WTC11 (cell line): ENCODE measurements at regions not wholly inside any gene's neighbourhood (a gene's known extent, or its start where the extent isn't known, plus 50 kb on each side); places are given as distances from the start of the nearest gene placed in this dataset.

Source experiments
- ATAC-seq: fragments of 200-7000 bp; cut with Tn5 transposase; 2 replicates; pipeline ENCODE4 v1.10.0; 2021; ENCODE audit warnings: mild to moderate bottlenecking, moderate library complexity
- CTCF ChIA-PET: fragments of 300-600 bp; sonication (Branson Sonifier 250); formaldehyde crosslinking; loops from one replicate; lab custom pipeline; 2021; ENCODE audit warnings: antibody characterized with exemption; lab: Charles Lee
- POLR2A ChIA-PET: fragments of 350-600 bp; sonication (Branson Sonifier 250); formaldehyde crosslinking; loops from one replicate; lab custom pipeline; 2021; ENCODE audit warnings: antibody characterized with exemption; lab: Charles Lee
- DNase-seq: peaks from one replicate; pipeline ENCODE4 v3.0.0; 2021; ENCODE audit warnings: low spot score
- H3K27ac Mint-ChIP-seq: 2 replicates; pipeline ENCODE4 v1.8.0; 2021; ENCODE audit warnings: mixed read lengths
- H3K27me3 Mint-ChIP-seq: 2 replicates; pipeline ENCODE4 v1.8.0; 2021; ENCODE audit warnings: low read depth, mild to moderate bottlenecking, moderate library complexity, mixed read lengths
- H3K36me3 Mint-ChIP-seq: 2 replicates; pipeline ENCODE4 v1.8.0; 2021; ENCODE audit warnings: mixed read lengths
- H3K4me1 Mint-ChIP-seq: 2 replicates; pipeline ENCODE4 v1.8.0; 2022; ENCODE audit warnings: mixed read lengths
- H3K4me3 Mint-ChIP-seq: 2 replicates; pipeline ENCODE4 v1.8.0; 2021; ENCODE audit warnings: mild to moderate bottlenecking, moderate library complexity, mixed read lengths
- H3K9me3 Mint-ChIP-seq: 2 replicates; pipeline ENCODE4 v1.8.0; 2021; ENCODE audit warnings: mixed read lengths
- ATF3 ChIP-seq: sonication (generic); formaldehyde crosslinking; conservative IDR thresholded peaks from 2 replicates; pipeline ENCODE4 v1.8.1; 2022; ENCODE audit warnings: mild to moderate bottlenecking, missing genetic modification reagents
- ELF4 ChIP-seq: sonication (generic); formaldehyde crosslinking; IDR thresholded peaks from 2 replicates; pipeline ENCODE4 v1.8.1; 2022; ENCODE audit warnings: low read depth, mild to moderate bottlenecking, moderate library complexity, missing genetic modification reagents
- FOXJ3 ChIP-seq: sonication (generic); formaldehyde crosslinking; IDR thresholded peaks from 2 replicates; pipeline ENCODE4 v1.9.0; 2021; ENCODE audit warnings: missing genetic modification reagents, mild to moderate bottlenecking, borderline replicate concordance
- GABPB1 ChIP-seq: sonication (generic); formaldehyde crosslinking; IDR thresholded peaks from 2 replicates; pipeline ENCODE4 v1.8.1; 2023; ENCODE audit warnings: mild to moderate bottlenecking, missing genetic modification reagents
- IRF1 ChIP-seq: sonication (generic); formaldehyde crosslinking; IDR thresholded peaks from 2 replicates; pipeline ENCODE4 v1.8.0; 2023; ENCODE audit warnings: missing genetic modification reagents
- JUN ChIP-seq: sonication (generic); formaldehyde crosslinking; IDR thresholded peaks from 2 replicates; pipeline ENCODE4 v1.8.0; 2023; ENCODE audit warnings: mild to moderate bottlenecking, missing genetic modification reagents
- NFATC4 ChIP-seq: fragments of 250-450 bp; sonication (Bioruptor Pico); IDR thresholded peaks from 2 replicates; pipeline ENCODE4 v1.9.0; 2021; ENCODE audit warnings: mild to moderate bottlenecking
- NFE2L1 ChIP-seq: sonication (generic); formaldehyde crosslinking; IDR thresholded peaks from 2 replicates; pipeline ENCODE4 v1.8.1; 2023; ENCODE audit warnings: missing genetic modification reagents
- NFYB ChIP-seq: sonication (generic); formaldehyde crosslinking; conservative IDR thresholded peaks from 2 replicates; pipeline ENCODE4 v1.8.0; 2022; ENCODE audit warnings: low read depth, missing genetic modification reagents
- NR2C2 ChIP-seq: sonication (generic); formaldehyde crosslinking; IDR thresholded peaks from 2 replicates; pipeline ENCODE4 v1.8.0; 2022; ENCODE audit warnings: mild to moderate bottlenecking, missing genetic modification reagents
- NR3C1 ChIP-seq: sonication (generic); formaldehyde crosslinking; conservative IDR thresholded peaks from 2 replicates; pipeline ENCODE4 v1.8.1; 2023; ENCODE audit warnings: low read depth, mild to moderate bottlenecking, missing genetic modification reagents
- TCF7 ChIP-seq: sonication (generic); formaldehyde crosslinking; IDR thresholded peaks from 2 replicates; pipeline ENCODE4 v1.8.0; 2022; ENCODE audit warnings: mild to moderate bottlenecking, low read depth, missing genetic modification reagents, moderate library complexity
- USF2 ChIP-seq: sonication (generic); formaldehyde crosslinking; IDR thresholded peaks from 2 replicates; pipeline ENCODE4 v1.8.1; 2023; ENCODE audit warnings: mild to moderate bottlenecking, missing genetic modification reagents, moderate library complexity
- ZNF219 ChIP-seq: sonication (generic); formaldehyde crosslinking; IDR thresholded peaks from 2 replicates; pipeline ENCODE4 v1.8.0; 2023; ENCODE audit warnings: missing genetic modification reagents, mild to moderate bottlenecking, borderline replicate concordance
- ZNF425 ChIP-seq: fragments of 250-450 bp; sonication (Bioruptor Pico); conservative IDR thresholded peaks from 2 replicates; pipeline ENCODE4 v1.9.0; 2021; ENCODE audit warnings: mild to moderate bottlenecking
- ZNF532 ChIP-seq: fragments of 250-450 bp; sonication (Bioruptor Pico); IDR thresholded peaks from 2 replicates; pipeline ENCODE4 v1.9.0; 2021; ENCODE audit warnings: mild to moderate bottlenecking, borderline replicate concordance

GRCh38 chr6:164051427-164051826 is 636.9 kb downstream of the QKI start:
- no peaks in the 10 kb centered on the region for H3K27me3 Mint-ChIP-seq

More at GRCh38 chr6:164051427-164051826, 636.9 kb downstream of the QKI start:
- Mint-ChIP-seq H3K4me3 (no peak overlapping the region), H3K27ac (no peak overlapping the region), H3K36me3 (peaks cover 6% of the 10 kb centered on the region), H3K4me1 (no peaks in the 10 kb centered on the region), H3K9me3 (peaks cover 32% of the 10 kb centered on the region)
- CTCF ChIA-PET: no interaction called here
- POLR2A ChIA-PET: no interaction called here
- DNase-seq: no peak
- TF ChIP-seq ATF3 (CRISPR knock-in tag) (no peak), NFATC4 (CRISPR knock-in tag) (no peak), IRF1 (no peak), NR2C2 (CRISPR knock-in tag) (no peak), JUN (CRISPR knock-in tag) (no peak), NFYB (CRISPR knock-in tag) (no peak), ELF4 (CRISPR knock-in tag) (no peak), ZNF219 (CRISPR knock-in tag) (no peak), GABPB1 (CRISPR knock-in tag) (no peak), ZNF425 (no peak), TCF7 (CRISPR knock-in tag) (no peak), FOXJ3 (no peak), NFE2L1 (CRISPR knock-in tag) (no peak), ZNF532 (CRISPR knock-in tag) (no peak), NR3C1 (CRISPR knock-in tag) (no peak), USF2 (CRISPR knock-in tag) (no peak)
- no peak for ATAC-seq
